HG03196 (cell line): ENCODE measurements at regions not wholly inside any gene's neighbourhood (a gene's known extent, or its start where the extent isn't known, plus 50 kb on each side); places are given as distances from the start of the nearest gene placed in this dataset.
A peak's percentile ranks its signal among the peaks of the same experiment; 100 is the strongest.

Experiments
- ATAC-seq: cut with Tn5 transposase; IDR thresholded peaks from one replicate; pipeline ENCODE4 v1.9.1; 2021; ENCODE audit not compliant: unreplicated experiment

DNA sequence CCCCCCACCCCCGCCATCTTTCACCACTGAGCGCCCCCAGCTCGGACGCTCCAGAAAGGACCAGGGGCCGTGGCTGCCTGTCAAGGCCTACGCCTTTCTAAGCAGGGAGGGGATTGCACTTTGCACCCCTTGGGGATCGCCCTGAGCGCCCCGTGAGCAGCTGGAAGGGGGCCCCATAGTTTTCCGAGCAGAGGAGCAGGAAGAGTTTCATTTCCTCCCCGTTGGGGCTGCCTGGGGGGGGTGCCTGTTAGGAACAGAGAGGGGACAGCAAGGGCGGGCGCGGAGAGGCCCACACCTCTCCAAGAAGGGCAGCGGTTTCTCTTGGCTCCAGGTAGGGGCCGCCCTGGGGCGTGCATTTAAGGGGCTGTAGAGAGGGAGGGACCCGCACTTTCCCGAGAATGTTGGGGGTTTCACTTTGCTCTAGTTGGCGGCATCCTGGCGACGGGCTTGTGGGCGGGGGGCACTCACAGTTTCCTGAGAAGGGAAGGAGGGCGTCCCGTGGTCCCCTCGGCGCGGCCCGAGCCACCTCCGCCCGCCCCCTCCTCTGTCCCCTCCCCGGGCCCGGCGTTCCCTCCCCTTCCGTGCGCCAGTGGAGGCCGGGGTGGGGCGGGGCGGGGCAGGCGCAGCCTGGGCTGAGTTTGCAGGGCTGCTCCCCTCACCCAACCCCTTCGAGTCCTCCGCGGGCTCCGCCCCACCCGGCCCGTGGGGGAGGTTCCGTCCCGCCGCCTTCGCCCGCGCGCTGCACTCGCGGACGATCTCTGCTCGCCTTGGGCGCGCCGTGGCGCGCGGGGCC, 82.3 kb upstream of the CD99 start:
- peak; percentile 88 for ATAC-seq

DNA sequence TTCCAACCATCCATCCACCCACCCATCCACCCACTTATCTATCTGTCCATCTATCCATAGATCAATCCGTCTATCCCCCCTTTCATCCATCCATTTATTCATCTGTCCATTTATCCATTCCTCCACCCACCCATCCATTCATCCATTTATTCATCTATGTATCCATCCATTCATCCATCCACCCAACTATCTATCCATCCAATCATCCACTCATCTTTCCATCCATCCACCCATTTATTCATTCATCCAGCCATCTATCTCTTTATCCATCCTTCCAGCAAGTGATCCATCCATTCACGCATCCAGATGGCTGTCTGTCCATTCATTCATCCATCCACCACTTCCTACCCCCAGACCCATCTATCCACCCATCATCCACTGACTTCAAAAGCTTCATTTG, 84.0 kb upstream of the CD99 start:
- ATAC-seq: no peak

DNA sequence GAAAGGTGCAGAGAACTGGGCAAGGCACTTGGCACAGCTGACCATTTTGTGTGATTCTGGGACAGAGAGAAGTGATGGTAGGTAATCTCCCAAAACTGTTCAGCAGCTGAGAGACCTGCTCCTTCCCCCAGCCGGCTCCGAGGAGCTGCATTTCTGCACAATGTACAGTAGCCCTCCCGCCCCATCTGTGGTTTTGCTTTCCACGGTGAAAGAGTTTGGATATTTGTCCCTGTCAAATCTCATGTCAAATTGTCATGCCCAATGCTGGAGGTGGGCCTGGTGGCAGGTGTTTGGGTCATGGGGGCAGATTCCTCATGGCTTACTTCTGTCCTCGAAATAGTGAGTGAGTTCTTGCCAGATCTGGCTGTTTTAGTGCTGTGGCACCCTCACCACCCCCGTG, 90.5 kb upstream of the CD99 start:
- no peak for ATAC-seq

DNA sequence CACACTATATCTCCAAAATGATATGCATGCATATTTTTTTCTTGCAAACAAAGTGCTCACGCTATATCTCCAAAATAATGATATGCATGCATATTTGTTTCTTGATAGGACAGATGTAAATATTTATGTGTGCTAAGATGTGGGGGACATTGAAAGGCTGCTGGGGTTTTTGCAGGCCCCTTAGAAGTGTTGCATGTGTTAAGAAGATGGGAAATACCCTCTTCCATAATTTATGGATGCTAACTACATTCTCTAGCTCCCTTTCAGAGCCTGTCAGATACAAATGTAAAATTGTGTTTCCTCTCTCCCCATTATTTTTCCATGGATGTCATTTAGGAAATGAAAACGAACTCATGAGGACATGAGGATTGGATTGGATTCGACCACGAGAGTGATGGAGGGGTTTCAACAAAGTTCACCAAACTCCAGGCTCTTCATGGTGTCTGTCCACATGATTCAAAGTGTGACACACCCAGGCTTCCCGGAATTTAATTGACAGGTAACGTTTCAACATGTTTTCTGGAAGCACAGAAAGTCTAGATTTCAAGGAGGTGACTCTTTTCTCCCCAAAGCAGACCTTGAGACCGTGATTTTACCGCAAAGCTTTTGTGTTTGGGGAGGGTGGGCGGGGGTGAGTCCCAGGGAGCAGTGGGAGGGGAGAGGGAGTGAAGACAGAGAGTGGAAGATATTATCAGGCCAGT, 94.4 kb upstream of the CD99 start:
- ATAC-seq: no peak

DNA sequence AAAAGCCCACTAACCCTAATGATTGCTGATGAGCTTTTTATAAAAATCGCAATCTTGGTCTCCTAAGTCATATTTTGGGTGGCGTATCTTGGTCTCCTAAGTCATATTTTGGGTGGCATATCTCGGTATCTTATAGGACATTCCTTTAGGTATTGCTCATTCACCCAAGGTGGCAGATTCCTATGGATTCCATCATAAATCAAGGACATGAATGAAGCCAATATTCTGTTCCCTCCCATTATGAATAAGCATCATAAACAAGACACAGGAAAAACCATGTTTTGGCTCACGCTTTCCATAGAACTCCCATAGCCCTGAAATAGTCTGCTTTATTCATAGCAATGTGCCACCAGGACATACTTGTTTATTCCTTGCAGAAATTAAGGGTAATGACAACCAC, 95.0 kb upstream of the CD99 start:
- ATAC-seq: no peak

DNA sequence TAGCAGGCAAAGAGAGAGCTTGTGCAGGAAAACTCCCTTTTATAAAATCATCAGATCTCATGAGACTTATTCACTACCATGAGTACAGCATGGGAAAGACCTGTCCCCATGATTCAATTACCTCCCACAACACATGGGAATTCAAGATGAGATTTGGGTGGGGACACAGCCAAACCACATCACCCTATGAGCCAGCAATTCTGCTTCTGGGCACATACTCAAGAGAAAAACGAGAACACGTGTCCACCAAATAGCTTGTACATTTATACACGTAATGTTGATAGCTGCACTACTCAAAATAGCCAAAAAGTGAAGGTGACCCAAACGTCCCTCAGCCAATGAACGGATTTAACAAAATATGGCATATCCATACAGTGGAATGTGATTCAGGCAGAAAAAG, 94.5 kb upstream of the DHRSX start:
- ATAC-seq: no peak

DNA sequence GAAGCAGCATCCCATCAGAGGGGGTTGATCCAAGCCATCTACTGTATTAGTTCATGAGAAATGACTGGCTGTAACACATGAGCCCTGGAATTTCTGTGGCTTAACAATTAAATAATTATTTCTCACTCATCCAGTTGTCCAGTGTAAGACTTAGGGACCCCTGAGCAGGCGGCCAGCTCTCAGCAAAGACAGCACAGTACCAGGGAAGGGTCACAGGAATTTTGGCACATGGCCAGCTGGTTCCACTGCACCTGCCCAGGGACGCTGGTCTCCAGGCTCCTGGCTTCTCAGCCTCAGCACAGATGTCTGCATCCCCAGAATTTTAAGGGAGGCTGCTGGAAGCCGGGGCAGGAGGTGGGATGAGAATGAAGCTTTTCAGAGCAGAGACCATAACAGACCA, 93.7 kb upstream of the DHRSX start:
- ATAC-seq: no peak

DNA sequence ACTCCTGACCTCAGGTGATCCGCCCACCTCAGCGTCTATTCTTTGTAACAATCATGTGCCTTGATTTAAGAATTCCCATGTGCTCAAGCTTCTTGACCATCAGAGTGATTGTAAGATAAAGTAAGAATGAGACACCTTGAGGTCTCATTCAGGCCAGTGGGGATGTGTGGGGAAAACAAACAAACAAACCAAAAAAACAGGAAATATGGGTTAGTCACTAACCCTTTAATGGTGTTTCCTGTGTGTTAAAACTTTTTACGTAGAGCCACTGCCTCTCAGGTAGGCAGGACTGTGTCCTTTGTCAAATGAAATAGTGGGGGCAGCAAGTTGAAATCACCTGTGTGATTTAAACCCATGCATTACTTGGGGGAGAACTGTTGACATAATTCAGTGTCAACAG, 91.5 kb upstream of the DHRSX start:
- no peak for ATAC-seq

DNA sequence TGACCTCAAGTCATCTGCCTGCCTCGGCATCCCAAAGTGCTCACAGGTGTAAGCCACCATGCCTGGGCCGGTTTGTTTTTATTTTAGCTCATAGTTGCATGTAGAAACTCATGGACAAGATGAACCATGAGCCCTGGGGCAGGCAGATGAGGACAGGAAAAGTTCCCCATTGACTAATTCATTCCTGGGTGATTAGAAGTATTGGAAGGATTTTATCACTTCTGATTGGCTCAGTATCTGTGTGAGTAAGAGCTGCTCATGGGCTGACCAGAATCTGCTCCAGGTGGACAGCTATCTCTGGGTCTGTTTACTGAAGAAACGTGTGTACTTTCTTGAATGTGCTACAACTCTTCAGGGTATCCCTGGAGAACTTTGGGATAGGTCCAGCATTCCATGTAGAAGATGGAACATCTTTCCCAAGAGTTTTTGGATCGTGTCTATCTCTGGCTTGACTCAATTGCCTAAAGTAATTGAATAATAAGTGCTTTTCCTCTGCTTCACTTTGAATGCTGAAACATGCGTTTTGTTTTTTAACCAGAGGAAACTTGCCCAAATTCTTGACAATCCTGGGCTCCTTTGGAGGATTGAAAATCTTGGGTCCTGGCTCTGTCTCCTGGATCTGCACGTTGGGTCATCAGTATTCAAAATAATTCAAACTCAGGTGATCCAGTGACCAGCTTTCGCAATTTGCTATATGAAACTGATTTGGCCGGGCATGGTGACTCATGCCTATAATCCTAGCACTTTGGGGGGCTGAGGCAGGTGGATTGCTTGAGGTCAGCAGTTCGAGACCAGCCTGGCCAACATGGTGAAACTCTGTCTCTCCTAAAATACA, 88.6 kb upstream of the DHRSX start:
- ATAC-seq: no peak

DNA sequence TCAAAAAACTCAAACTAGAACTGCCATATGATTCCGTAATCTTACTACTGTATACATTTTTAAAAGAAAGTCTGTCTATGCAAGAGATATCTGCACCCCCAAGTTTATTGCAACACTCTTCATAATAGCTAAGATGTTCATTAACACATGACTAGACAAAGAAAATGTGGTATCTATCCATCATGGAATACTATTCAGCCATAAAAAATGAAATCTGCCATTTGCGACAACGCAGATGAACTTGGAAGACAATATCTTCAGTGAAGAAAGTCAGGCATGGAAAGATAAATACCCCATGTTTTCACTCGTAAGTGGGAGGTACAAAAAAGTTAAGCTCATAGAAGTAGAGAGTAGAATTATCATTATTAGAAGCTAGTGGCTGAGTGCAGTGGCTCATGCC, 87.3 kb upstream of the DHRSX start:
- ATAC-seq: no peak

DNA sequence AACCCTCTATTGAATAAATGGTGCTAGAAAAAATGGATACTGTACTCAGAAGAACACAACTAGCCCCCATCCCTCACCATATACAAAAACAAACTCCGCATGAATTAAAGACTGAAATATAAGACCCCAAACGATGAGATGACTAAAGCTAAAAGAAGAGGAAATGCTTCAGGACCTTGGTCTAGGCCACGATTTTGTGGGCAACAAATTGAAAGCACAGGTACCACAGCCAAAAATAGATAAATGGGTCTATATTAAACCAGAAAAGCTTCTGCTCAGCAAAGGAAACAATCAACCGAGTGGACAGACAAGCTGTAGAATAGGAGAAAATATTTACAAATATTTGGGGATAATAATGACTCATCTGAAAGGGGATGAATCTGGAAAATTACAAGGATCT, 86.4 kb upstream of the DHRSX start:
- no peak for ATAC-seq

DNA sequence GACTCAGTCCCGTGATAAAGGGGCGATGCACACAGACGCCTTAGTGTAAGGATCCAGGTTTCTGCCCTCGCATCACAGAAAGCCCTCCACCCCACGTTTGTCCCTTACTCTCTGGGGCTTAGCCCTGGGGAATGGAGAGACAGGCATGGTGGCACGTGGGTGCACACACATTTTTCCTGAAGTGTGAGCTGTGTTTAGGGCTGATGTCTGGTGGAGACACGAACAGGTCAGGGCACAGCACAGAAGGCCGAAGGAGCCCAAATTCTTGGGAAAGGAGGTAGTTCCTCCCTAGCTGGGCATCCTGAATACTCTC, 84.3 kb upstream of the DHRSX start:
- no peak for ATAC-seq

DNA sequence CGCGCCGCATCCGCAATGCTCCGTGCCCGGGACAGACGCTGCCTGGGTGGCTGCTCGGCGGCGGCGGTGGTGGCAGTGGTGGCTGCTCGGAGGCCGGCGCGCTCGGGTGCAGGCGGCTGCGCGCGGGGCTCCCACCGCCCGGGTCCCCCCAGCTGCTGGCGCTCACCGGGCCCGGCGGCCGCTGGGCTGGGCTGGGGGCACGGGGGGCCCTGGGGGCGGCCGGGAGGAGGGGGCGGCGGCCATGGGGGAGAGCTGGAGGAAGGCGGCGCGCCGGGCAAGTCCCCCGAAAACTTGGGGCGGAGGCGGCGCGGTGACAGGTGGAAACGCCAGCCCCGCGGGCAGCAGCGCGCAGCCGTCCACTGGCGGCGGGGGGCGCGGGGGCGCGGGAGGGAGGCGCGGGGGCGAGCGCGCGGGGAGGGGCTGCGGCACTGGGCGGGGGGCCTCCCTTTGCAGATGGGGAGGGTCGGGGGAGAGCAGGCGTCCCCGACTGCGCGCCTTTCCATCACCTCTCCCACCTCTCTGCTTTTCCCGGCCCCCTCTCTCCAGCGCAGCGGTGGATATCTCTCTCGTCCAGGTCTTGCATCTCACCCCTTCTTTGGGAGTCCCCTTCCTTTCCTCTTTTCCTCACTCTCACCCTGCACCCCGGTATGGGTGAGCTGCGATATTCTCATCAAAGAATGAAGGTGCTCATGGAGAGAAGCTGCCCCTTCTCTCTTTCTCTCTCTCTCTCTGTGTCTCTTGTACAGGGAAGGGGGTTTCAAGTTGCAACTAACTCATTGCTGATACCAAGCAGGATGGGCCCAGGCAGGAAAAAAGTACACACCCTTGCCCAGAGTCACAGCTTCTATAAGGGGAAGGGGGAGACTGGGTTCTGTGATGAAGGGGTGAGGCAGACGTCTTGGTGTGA, 83.7 kb upstream of the DHRSX start:
- ATAC-seq: no peak

DNA sequence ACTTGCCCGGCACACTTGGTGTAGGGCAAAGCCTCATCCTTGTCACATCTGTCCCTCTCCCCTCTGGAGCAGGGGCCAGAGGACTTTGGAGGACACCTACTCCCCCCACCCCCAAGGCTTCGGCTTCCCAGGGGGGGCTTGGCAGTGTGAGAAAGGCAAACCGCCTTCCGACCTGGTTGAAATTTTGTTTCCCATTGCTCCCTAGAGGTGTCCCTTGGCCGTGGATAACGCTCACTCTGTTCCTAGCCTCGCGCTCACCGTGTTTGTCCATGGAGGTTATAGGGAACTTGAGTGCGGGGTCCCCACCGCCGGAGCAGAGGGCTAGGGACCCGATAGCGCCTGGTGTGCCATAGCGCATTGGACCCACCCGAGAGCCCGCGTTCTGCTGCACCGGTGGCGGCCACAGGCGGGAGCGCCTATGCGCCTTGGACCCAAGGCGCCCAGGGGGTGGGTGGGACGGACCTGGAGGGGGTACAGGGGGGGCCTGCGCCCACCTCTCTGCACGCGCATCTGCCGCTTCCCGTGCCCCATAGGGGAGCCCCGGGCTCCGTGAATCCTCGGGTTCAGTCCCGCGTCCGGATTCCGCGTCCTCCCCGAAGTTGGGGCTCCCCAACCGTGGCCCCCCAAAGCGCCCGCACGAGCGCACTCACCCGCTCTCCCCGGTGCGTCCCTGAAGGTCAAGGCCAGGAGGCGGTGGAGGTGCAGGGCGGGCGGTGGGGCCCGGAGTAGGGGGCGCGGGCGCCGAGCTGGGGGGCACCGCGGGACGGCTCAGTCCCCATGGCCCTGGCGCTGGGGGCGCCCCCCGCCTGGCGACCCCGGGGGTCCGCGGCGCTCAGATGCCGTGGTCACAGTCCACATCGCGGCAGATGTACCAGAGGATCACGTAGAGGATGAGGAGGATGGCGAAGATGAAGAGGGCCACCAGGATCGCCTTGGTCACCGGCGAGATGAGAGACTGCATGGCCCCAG, 82.7 kb upstream of the DHRSX start:
- ATAC-seq: no peak

DNA sequence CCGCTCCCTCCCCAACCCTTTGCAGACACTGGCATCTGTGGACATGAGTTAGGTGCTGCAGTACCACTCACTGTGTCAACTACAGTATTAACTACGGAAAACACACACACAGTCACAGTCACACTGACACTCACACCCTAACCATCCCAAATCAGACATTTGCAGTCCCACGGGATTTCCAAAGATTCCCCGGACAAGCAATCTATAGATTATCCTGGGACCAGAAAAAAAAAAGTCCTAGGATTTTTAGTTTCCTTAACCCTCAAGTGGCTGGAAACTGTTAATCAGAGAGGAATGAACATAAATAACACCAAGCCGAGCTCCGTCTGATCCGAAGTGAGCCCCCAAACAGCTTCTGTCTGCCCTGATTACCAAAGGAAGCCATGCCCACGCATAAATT, 81.9 kb upstream of the DHRSX start:
- no peak for ATAC-seq

DNA sequence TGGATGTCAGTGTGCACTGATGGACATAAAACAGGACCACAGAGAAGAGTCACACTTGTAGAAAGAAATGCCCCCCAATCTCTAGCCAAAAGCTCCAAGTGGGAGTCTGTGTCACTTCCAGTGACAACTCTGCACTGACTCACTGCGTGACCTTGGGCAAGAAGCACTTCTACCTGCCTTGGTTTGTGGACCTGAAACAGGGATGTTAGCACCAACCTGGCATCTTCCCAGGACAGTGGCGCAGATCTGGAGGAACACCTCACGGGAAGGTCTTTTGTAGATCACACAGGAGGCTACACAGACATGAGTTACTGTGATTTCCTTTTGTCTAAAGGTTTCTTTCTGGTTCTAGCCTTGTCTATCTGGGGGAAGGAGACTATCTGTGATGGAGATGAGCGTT, 80.5 kb upstream of the DHRSX start:
- ATAC-seq: no peak

DNA sequence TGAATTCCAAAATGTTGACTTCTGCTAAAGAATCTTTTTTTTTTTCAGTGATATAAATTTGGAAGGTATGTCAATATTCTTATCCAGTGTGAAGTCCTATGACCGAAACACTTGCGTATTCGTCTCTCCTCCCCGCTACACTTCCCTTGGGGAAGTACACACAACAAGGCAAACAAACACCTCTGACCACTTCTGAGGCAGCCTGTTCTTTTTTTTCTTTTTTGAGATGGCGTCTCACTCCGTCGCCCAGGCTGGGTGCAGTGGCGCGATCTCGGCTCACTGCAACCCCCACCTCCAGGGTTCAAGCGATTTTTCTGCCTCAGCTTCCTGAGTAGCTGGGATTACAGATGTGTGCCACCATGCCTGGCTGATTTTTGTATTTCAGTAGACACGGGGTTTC, 78.1 kb upstream of the DHRSX start:
- ATAC-seq: no peak

DNA sequence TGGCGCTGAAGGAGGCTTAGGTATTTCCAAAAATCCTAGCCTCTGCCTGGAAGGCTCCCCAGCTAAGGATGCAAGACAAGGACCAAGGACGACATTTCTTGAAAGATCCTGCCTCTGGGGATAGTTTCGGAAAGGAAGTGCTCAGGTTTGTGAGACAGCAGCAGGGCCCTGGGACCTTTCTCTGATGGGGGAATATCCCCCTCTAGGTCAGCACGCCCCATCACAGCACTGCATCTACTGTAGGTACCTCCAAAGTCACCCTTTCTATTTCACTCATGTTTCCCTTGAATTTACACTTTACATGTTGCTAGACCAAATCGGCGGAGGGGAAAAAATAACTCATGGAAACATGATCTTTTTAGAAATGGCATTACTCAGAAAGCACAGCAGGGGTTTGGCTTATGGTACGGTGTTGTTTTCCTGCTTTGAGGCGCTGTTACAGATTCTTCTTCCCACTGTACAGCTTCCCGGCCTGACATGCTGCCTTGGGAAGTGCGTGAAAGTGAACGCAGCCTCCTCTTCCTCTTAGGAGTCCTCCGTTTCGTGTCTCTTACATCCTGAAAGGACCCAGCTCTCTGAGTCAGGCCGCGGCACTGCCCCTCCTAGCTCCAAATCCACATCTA, 77.2 kb upstream of the DHRSX start:
- no peak for ATAC-seq

DNA sequence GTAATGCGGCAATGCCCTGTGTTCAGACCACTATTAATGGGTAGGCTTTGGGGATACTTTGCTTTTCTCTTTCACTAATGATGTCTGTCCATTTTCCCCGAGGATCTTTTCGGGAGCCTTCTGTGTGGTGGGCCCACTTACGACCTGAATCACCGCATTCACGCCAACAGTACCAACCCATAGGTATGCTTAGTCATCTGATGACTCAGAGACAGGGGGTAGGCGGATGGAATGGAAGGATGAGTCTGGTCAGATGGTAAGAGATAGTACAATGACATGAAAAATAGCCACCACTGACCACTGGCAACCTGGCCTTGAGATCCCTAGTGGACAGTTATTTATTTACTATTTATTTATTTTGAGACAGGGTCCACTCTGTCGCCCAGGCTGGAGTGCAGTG, 76.0 kb upstream of the DHRSX start:
- no peak for ATAC-seq
